HT1080 (cell line): ENCODE measurements at regions not wholly inside any gene's neighbourhood (a gene's known extent, or its start where the extent isn't known, plus 50 kb on each side); places are given as distances from the start of the nearest gene placed in this dataset.

Source experiments
- DNase-seq: peaks from one replicate; pipeline ENCODE4 v3.0.0-alpha.2; 2015; ENCODE audit warnings: low read depth

GRCh38 chr15:31151301-31152233 lies 50.0 kb upstream of the TRPM1 start:
- DNase-seq = no peak

DNA sequence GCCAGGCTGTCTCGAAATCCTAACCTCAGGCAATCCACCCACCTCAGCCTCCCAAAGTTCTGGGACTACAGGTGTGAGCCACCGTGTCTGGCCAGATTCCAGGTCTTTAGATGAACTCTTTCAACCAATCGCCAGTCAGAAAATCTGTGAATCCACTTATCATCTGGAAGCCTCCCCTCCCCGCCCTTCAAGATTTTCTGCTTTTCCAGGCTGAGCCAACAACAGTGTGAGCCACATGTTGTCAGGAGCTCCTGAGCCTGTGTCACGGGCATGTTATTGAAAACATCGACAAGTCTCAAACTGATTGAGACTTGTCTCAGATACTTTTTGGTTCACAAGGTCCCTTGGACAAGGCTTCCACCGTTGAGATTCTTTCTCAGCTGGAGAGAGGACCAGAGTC lies 52.0 kb upstream of the TRPM1 start:
- DNase-seq = no peak

- DNase-seq = no peak
These were observed 53.6 kb upstream of the TRPM1 start for GRCh38 chr15:31155151-31155550.

GRCh38 chr15:31156226-31156625 lies 54.7 kb upstream of the TRPM1 start:
- DNase-seq = no peak

DNA sequence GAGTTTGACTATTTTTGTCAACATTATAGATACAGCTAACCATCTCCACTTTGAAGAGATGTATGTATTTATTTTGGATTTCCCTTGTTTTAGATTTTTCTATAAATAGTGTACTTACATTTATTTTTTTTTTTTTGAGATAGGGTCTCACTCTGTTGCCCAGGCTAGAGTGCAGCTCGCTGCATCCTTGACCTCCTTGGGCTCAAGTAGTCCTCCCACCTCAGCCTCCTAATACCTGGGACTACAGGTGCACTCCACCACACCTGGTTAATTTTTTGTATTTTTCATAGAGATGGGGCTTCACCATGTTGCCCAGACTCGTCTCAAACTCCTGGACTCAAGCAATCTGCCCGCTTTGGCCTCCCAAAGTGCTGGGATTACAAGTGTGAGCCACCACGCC lies 55.3 kb upstream of the TRPM1 start:
- DNase-seq = no peak

- DNase-seq = no peak
These were observed 56.1 kb upstream of the TRPM1 start for GRCh38 chr15:31157644-31158069.

- no peak for DNase-seq
These were observed 57.5 kb upstream of the TRPM1 start for GRCh38 chr15:31158858-31159569.

- no peak for DNase-seq
These were observed 58.3 kb upstream of the TRPM1 start for GRCh38 chr15:31159837-31160236.

DNA sequence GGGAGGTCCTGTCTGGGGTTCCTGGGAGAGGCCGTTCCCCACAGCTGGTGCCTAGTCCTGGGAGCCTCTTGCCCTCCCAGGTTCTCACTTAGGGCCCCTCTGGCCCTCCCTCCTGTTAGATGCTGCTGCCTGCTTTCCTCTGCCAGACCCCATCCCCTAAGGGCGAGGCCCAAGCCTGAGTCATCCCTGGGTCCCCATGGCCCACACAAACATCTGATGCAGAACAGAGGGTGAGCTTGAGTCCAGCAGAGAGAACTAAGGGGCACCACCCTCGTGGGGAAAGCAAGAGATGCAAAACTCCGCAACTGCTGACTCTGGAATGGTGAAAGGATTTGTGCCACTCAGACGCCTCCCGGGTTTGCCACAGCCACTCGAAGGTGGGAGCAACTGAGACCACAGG lies 58.8 kb upstream of the TRPM1 start:
- no peak for DNase-seq

GRCh38 chr15:31160740-31161495 lies 59.4 kb upstream of the TRPM1 start:
- no peak for DNase-seq

DNA sequence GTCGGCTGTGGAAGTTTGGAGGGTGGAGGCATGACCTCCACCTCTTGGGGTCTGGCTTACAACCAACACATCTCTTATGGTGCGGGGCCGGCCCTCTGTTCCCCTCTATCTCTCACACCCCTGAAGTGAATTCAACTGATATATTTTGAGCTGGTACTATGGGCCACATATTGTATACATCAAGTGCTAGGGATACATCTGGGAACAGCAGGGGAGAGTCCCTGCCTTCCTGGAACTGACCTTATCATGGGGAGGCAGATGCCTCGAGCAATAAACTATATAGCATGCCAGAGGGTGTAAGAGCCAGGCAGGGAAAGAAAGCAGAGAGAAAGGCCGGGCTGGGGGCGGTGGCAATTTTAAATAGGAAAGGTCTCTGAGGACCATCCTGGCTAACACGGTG lies 60.4 kb upstream of the TRPM1 start:
- DNase-seq = no peak

DNA sequence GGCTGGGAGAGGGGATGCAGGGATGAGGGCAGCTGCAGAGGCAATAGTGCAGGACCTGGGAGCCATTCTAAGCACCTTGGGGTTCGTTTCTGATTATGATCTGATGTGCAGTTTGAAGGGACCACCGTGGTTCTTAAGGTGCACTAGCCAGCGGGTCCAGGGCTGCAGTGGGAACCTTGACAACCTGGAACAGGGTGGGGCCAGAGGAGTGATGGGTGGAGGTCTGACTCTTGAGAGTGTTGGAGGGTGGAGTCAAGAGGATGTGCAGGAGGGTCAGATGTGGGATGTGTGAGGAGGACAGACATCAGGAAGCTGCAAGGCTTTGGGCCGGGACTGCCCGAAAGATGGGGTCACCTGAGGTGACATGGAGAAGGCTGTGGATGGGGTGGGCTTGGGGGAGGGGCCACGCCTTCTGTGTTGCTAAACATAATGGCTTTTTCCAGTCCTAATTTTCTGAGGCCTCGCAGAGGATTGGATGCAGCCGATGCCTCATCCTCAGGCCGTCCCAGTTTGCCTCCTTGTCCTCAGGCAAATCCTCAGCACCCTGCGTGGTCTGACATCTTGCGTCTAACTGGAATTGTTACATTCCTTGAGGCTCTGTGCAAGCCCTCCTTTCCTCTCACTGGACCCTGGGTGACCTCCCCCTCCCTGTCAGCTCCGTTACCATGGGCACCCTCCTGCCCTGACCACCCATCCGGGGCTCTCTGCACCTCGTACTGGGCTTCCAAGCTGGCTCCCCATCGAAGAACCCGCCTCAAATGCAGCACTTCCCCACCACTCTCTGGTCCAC lies 61.4 kb upstream of the TRPM1 start:
- DNase-seq = no peak

- no peak for DNase-seq
These were observed 62.4 kb upstream of the TRPM1 start for GRCh38 chr15:31163769-31164572.

DNA sequence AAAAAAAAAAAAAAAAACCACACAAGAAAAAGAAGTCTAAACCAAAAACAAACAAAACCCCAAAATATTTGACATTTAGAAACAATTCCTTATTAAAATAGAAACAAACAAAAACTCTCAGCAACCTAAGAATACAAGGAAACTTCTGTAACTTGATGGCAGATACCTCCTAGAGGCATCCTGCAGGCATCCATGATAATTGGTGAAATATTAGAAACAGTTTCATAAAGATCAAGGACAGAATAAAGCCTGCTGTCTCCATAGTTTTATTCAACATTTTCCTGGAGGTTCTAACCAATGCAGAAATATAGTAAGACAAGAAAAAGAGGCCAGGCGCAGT lies 63.0 kb upstream of the TRPM1 start:
- DNase-seq = no peak

DNA sequence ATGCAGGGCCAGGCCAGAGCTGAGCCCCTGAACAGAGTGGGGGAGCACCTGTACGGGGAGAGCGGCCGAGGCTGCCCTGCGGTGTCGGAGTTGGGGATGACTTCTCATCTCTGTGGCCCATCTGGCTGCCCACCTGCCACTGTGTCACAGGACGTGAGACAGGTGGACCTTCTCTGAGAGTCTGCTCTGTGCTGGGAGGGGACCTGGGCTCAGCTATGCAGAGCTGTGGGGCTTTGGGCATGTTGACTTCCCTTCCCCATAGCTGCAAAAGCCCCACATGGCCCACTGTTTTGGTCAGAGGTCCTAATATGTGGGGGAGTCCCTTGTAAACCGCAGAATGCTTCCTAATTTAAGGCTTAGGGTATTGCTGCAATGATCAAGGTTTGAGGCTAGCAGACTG lies 68.0 kb upstream of the TRPM1 start:
- no peak for DNase-seq

- DNase-seq = no peak
These were observed 70.2 kb upstream of the TRPM1 start for GRCh38 chr15:31171731-31172130.

DNA sequence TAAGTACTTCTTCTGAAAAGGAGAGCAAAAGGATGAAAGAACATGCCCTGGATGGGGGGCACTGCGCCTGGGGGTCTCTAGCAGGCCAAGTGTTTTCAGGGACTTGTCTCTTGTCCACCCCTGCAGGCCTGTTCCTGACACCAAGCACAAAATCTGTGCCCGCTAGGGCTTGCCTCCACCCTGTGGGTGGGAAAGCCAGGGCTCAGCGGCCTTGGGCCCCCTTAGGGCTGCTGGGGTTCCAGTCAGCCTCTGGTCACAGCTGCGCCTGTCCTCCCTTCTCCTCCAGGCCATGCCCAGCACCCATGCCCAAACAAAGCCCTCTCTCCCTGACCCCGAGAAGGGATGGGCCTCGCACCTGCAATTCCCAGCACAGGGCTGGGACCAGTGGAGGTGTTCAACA lies 71.1 kb upstream of the TRPM1 start:
- no peak for DNase-seq

- no peak for DNase-seq
These were observed 72.4 kb upstream of the TRPM1 start for GRCh38 chr15:31173790-31174450.

GRCh38 chr15:31175484-31175883 lies 74.0 kb upstream of the TRPM1 start:
- no peak for DNase-seq

- peak; percentile 36 for DNase-seq
These were observed 76.4 kb upstream of the TRPM1 start for GRCh38 chr15:31177951-31178350.
